Caco-2 (cell line): ENCODE measurements at regions not wholly inside any gene's neighbourhood (a gene's known extent, or its start where the extent isn't known, plus 50 kb on each side); places are given as distances from the start of the nearest gene placed in this dataset.

ENCODE experiments used
- BruUV-seq: library from RNA; stranded (reverse); fragments of 400-500 nt; replicated peaks from 2 replicates; lab custom pipeline; 2021; lab: Mats Ljungman, UMichigan
- CTCF ChIA-PET: fragments of 300-600 bp; sonication (Branson Sonifier 250); formaldehyde crosslinking; loops from one replicate; lab custom pipeline; 2022; ENCODE audit warnings: antibody characterized with exemption; lab: Charles Lee
- POLR2A ChIA-PET: fragments of 300-600 bp; sonication (Branson Sonifier 250); formaldehyde crosslinking; loops from one replicate; lab custom pipeline; 2022; ENCODE audit warnings: antibody characterized with exemption; lab: Charles Lee
- DNase-seq, 2 experiments: peaks; one replicate each; pipeline versions ENCODE4 v3.0.0 to v3.0.0-alpha.2; 2020 to 2022
- H3K27me3 ChIP-seq: replicated peaks from 2 replicates; pipeline ENCODE4 v1.6.0; 2011; ENCODE audit warnings: low read length; ENCODE audit not compliant: control insufficient read depth, insufficient read depth
- H3K36me3 ChIP-seq: 2 replicates; pipeline ENCODE4 v1.5.1; 2011; ENCODE audit warnings: low read length; ENCODE audit not compliant: control insufficient read depth, insufficient read depth
- H3K4me1 ChIP-seq: fragments of 250-450 bp; sonication (Bioruptor Pico); 2 replicates; pipeline ENCODE4 v1.5.1; 2020; ENCODE audit warnings: mild to moderate bottlenecking
- H3K4me3 ChIP-seq: 2 replicates; pipeline ENCODE4 v1.5.1; 2011; ENCODE audit warnings: low read depth, mild to moderate bottlenecking, control low read depth, low read length
- H3K9me3 ChIP-seq: fragments of 250-450 bp; sonication (Bioruptor Pico); 2 replicates; pipeline ENCODE4 v1.5.1; 2020; ENCODE audit warnings: mild to moderate bottlenecking, moderate library complexity
- H3K27ac Mint-ChIP-seq: one replicate; pipeline ENCODE4 v1.8.0; 2022; ENCODE audit warnings: mixed read lengths; ENCODE audit not compliant: unreplicated experiment
- H3K27me3 Mint-ChIP-seq: one replicate; pipeline ENCODE4 v1.8.0; 2022; ENCODE audit warnings: mixed read lengths; ENCODE audit not compliant: insufficient read depth, unreplicated experiment
- H3K36me3 Mint-ChIP-seq: one replicate; pipeline ENCODE4 v1.8.0; 2022; ENCODE audit warnings: mild to moderate bottlenecking, mixed read lengths; ENCODE audit not compliant: insufficient read depth, unreplicated experiment
- H3K4me1 Mint-ChIP-seq: one replicate; pipeline ENCODE4 v1.8.0; 2022; ENCODE audit warnings: low read depth, mixed read lengths; ENCODE audit not compliant: unreplicated experiment
- H3K4me3 Mint-ChIP-seq: one replicate; pipeline ENCODE4 v1.8.0; 2022; ENCODE audit warnings: mild to moderate bottlenecking, moderate library complexity, mixed read lengths; ENCODE audit not compliant: unreplicated experiment
- H3K9me3 Mint-ChIP-seq: one replicate; pipeline ENCODE4 v1.8.0; 2022; ENCODE audit warnings: mixed read lengths; ENCODE audit not compliant: unreplicated experiment
- intact Hi-C: fragments of 100-400 bp; cut with micrococcal nuclease; formaldehyde crosslinking; loops from one replicate; pipeline ENCODE4 v1.10.0; 2022; ENCODE audit not compliant: unreplicated experiment
- TF ChIP-seq, protein P1 (sequence below), 2 experiments: fragments of 200-600 bp in 1 of 2; IDR thresholded peaks; 1 replicate in 1 of 2; 2 replicates in 1 of 2; pipeline versions ENCODE4 v1.5.1 to v1.8.0; 2011 to 2022; ENCODE audit warnings: antibody characterized with exemption in 1 of 2, control low read depth in 1 of 2, inconsistent platforms in 1 of 2, low read depth in 1 of 2, low read length in 1 of 2, mild to moderate bottlenecking in 1 of 2, moderate library complexity in 1 of 2; ENCODE audit not compliant: insufficient read depth in 1 of 2, severe bottlenecking in 1 of 2, unreplicated experiment in 1 of 2

DNA sequence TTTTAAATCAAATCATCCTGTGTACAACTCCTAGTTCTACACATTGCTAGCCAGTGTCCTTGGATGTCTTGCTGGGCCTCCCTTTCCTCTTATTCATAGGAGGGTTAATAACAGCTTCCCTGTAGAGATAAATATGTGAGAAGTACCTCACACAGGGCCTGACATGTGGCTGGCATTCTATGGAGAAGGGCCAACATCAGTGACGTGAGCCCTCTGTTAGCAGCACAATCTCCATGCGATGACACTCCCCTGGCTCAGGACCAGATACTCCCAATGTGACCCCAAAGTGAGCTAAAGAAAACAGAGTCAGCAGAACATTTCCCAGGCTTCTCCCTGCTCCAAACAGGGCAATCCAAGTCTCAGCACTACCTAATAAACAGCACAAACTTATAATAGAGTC is 818.4 kb downstream of the DIAPH3 start:
- CTCF ChIA-PET, result no interaction called here
- BruUV-seq, result no TSS peak
- Mint-ChIP-seq H3K27me3 (no peaks in the 10 kb centered on the region), H3K36me3 (no peaks in the 10 kb centered on the region), H3K4me1 (peaks cover 3% of the 10 kb centered on the region), H3K4me3 (no peak overlapping the region), H3K27ac (no peak overlapping the region), H3K9me3 (no peaks in the 10 kb centered on the region)
- DNase-seq, result no peak
- TF ChIP-seq, protein P1, sequence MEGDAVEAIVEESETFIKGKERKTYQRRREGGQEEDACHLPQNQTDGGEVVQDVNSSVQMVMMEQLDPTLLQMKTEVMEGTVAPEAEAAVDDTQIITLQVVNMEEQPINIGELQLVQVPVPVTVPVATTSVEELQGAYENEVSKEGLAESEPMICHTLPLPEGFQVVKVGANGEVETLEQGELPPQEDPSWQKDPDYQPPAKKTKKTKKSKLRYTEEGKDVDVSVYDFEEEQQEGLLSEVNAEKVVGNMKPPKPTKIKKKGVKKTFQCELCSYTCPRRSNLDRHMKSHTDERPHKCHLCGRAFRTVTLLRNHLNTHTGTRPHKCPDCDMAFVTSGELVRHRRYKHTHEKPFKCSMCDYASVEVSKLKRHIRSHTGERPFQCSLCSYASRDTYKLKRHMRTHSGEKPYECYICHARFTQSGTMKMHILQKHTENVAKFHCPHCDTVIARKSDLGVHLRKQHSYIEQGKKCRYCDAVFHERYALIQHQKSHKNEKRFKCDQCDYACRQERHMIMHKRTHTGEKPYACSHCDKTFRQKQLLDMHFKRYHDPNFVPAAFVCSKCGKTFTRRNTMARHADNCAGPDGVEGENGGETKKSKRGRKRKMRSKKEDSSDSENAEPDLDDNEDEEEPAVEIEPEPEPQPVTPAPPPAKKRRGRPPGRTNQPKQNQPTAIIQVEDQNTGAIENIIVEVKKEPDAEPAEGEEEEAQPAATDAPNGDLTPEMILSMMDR (IDR thresholded peaks at IDR 0.05; ENCODE audit: insufficient read depth in 1 of 2, low read depth in 1 of 2, low read length in 1 of 2, severe bottlenecking in 1 of 2, unreplicated experiment in 1 of 2), result no peak
- H3K9me3 ChIP-seq, result no peaks in the 10 kb centered on the region
- H3K36me3 ChIP-seq, result no peaks in the 10 kb centered on the region
- H3K4me3 ChIP-seq, result no peak overlapping the region
- intact Hi-C loops, result no loop called here
- H3K4me1 ChIP-seq, result no peaks in the 10 kb centered on the region
- POLR2A ChIA-PET, result no interaction called here
- no peaks in the 10 kb centered on the region for H3K27me3 ChIP-seq

DNA sequence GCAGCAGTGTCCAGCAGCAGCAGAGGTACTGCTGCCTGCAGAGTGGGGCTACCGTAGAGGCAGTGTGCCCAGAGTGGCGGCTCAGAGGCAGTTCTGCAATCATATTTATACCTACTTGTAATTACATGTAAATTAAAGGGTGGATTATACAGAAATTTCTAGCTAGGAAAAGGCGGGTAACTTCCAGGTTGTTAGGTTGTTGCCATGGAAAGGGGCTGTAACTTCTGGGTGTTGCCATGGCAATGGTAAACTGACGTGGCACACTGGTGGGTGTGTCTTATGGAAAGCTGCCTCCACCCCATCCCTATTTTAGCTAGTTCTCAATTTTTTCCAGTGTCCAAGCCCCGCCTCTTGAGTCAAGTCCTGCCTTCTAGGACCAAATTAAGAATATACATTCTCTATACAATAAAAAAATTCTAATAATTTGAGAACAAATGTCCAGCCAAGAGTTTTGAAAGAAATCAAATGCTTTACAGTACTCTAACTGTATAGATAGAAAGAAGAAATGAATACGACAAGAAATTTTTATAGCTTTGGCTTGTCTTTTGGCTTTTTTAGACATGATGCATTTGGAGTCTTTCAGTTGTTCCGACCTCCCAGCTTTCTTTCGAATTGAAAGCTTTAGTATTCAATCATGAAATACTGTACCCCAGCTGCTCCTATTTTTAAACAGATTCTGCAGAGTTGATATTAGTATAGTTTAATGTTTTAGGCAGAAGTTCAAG is 816.6 kb downstream of the DIAPH3 start:
- intact Hi-C loops, result no loop called here
- TF ChIP-seq, protein P1 (IDR thresholded peaks at IDR 0.05; ENCODE audit: insufficient read depth in 1 of 2, low read depth in 1 of 2, low read length in 1 of 2, severe bottlenecking in 1 of 2, unreplicated experiment in 1 of 2), result no peak
- H3K36me3 ChIP-seq, result no peaks in the 10 kb centered on the region
- H3K4me1 Mint-ChIP-seq, result peaks cover 6% of the 10 kb centered on the region
- H3K36me3 Mint-ChIP-seq, result no peaks in the 10 kb centered on the region
- ChIA-PET POLR2A (no interaction called here), CTCF (no interaction called here)
- no peaks in the 10 kb centered on the region for H3K9me3 Mint-ChIP-seq
- DNase-seq, result no peak
- H3K4me3 ChIP-seq, result no peak overlapping the region
- no peaks in the 10 kb centered on the region for H3K27me3 ChIP-seq
- H3K4me1 ChIP-seq, result peaks cover 6% of the 10 kb centered on the region
- no peak overlapping the region for H3K27ac Mint-ChIP-seq
- H3K27me3 Mint-ChIP-seq, result no peaks in the 10 kb centered on the region
- no TSS peak for BruUV-seq
- H3K4me3 Mint-ChIP-seq, result no peak overlapping the region
- no peaks in the 10 kb centered on the region for H3K9me3 ChIP-seq

DNA sequence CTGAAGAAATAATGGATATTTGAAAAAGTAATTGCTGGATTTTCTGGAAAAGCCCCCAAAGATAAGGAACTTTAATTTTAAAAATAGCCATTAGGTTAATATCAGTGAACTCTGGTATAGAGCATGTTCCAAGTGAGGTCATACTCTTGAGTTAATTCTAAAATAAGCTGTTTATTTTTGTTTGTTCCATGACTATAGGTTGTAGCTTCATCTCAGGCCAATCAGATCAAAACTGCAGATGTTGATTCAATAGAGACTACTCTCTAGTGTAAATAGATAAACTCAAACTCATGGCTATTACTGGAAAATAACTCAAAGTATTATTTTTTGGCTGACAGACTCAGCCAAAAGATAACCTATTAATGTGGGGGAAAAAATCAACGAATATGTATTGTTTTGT is 815.1 kb downstream of the DIAPH3 start:
- BruUV-seq, result no TSS peak
- no peaks in the 10 kb centered on the region for H3K9me3 Mint-ChIP-seq
- Histone ChIP-seq H3K27me3 (no peaks in the 10 kb centered on the region), H3K9me3 (no peaks in the 10 kb centered on the region), H3K36me3 (no peaks in the 10 kb centered on the region), H3K4me3 (no peak overlapping the region), H3K4me1 (peaks cover 21% of the 10 kb centered on the region)
- intact Hi-C loops, result no loop called here
- H3K4me3 Mint-ChIP-seq, result no peak overlapping the region
- H3K27me3 Mint-ChIP-seq, result no peaks in the 10 kb centered on the region
- POLR2A ChIA-PET, result no interaction called here
- CTCF ChIA-PET, result no interaction called here
- no peak overlapping the region for H3K27ac Mint-ChIP-seq
- no peaks in the 10 kb centered on the region for H3K36me3 Mint-ChIP-seq
- TF ChIP-seq, protein P1 (IDR thresholded peaks at IDR 0.05; ENCODE audit: insufficient read depth in 1 of 2, low read depth in 1 of 2, low read length in 1 of 2, severe bottlenecking in 1 of 2, unreplicated experiment in 1 of 2), result no peak
- no peak for DNase-seq
- H3K4me1 Mint-ChIP-seq, result peaks cover 16% of the 10 kb centered on the region
